ENCODE measurements at regions not wholly inside any gene's neighbourhood (a gene's known extent, or its start where the extent isn't known, plus 50 kb on each side); places are given as distances from the start of the nearest gene placed in this dataset.

GRCh38 chr10:3848005-3848774 is 63.2 kb upstream of the KLF6 start:
- TF ChIP-seq CTCF (IDR thresholded peaks at IDR 0.05; ENCODE audit: low read depth, low read length) (no peak), POLR2A (IDR thresholded peaks at IDR 0.05; ENCODE audit: extremely low read depth, insufficient read length) (no peak), MAX (IDR thresholded peaks at IDR 0.05; ENCODE audit: low read depth, low read length) (no peak)

All from NB4 (cell line).